HUES64 (cell line): ENCODE measurements at regions not wholly inside any gene's neighbourhood (a gene's known extent, or its start where the extent isn't known, plus 50 kb on each side); places are given as distances from the start of the nearest gene placed in this dataset.
"Not testable (repeated sequence)": the region's sequence is repeated elsewhere in the genome, so short reads cannot be mapped to it uniquely, and the experiment has no call there.

Experiments used
- H3K27ac ChIP-seq: 2 replicates; pipeline ENCODE4 v1.7.0; 2013; ENCODE audit warnings: low read depth, low read length, inconsistent platforms
- H3K27me3 ChIP-seq: 2 replicates; pipeline ENCODE4 v1.6.1; 2013; ENCODE audit warnings: mild to moderate bottlenecking, low read length; ENCODE audit not compliant: insufficient read depth
- H3K36me3 ChIP-seq: 2 replicates; pipeline ENCODE4 v1.6.1; 2013; ENCODE audit warnings: mild to moderate bottlenecking, low read length; ENCODE audit not compliant: insufficient read depth
- H3K4me1 ChIP-seq: 2 replicates; pipeline ENCODE4 v1.6.1; 2013; ENCODE audit warnings: mild to moderate bottlenecking, low read length, moderate library complexity; ENCODE audit not compliant: insufficient read depth
- H3K4me3 ChIP-seq: 2 replicates; pipeline ENCODE4 v1.5.1; 2013; ENCODE audit warnings: mild to moderate bottlenecking, low read length, moderate library complexity
- H3K9ac ChIP-seq: 2 replicates; pipeline ENCODE4 v1.6.1; 2013; ENCODE audit warnings: mild to moderate bottlenecking, low read depth, low read length
- H3K9me3 ChIP-seq: 2 replicates; pipeline ENCODE4 v1.6.1; 2013; ENCODE audit warnings: low read depth, low read length; ENCODE audit not compliant: insufficient read depth
- WGBS: fragments of 150-250, 120-280 bp; methylation state at CpG from one replicate; pipeline ENCODE4 v1.1.7; 2013; ENCODE audit warnings: missing lambda C conversion rate; 5-methylcytosine and 5-hydroxymethylcytosine counted together

DNA sequence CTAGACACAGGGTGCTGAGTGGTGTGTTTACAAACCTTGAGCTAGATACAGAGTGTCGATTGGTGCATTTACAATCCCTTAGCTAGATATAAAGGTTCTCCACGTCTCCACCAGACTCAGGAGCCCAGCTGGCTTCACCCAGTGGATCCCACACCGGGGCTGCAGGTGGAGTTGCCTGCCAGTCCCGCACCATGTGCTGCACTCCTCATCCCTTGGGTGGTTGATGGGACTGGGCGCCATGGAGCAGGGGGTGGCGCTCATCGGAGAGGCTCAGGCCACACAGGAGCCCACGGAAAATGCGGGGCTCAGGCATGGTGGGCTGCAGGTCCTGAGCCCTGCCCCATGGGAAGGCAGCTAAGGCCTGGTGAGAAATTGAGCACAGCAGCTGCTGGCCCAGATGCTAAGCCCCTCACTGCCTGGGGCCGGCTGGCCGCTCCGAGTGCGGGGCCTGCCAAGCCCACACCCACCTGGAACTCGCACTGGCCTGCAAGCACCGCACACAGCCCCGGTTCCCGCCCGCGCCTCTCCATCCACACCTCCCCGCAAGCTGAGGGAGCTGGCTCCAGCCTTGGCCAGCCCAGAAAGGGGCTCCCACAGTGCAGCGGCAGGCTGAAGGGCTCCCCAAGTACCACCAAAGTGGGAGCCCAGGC lies 418.4 kb downstream of the KIF20B start:
- 94% methylated on average over 21 of the region's 21 CpGs for WGBS
- H3K4me3 ChIP-seq, H3K36me3 ChIP-seq, H3K9ac ChIP-seq, H3K27me3 ChIP-seq, H3K9me3 ChIP-seq, H3K27ac ChIP-seq, H3K4me1 ChIP-seq: not testable (repeated sequence)

DNA sequence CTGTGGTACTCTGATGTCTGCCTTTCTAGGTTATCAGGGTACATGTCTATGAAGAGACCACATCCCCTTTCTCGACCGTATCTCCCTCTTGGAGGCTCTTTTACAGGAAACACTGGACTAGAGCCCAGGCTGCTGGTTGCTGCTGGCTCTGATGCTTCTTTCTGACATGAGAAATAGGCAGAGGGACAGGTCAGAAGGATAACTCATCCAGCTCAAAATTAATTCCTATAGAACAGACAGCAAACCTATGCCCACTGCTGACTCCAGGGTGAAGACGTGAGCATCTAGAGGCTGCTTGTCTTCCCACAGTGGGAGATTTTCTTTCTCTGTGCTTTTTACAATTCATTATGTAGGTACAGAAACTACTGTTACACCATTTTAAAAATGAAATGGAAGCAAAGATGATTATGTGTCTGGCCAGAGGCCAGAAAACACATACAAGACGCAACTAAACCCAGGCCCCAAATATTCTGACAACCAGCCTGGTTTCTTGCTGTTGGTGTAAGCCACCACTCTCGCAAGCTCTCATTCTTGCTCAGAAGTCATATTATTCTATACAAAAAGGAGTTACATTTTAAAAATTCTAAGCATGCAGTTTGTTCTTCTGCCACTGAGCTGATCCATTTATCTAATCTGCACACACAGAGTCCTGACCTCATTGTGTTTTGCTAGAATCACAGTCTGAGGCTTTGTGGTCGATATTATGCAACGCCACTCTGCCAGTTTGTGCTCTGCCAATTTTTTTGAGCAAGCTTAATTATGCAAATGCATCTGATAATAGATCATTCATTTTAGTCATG lies 424.3 kb downstream of the KIF20B start:
- Histone ChIP-seq H3K4me1 (no peaks in the 10 kb centered on the region), H3K4me3 (no peak overlapping the region), H3K27ac (no peak overlapping the region), H3K36me3 (no peaks in the 10 kb centered on the region), H3K9ac (no peak overlapping the region), H3K9me3 (no peaks in the 10 kb centered on the region), H3K27me3 (no peaks in the 10 kb centered on the region)
- 97% methylated on average over 7 of the region's 7 CpGs for WGBS

DNA sequence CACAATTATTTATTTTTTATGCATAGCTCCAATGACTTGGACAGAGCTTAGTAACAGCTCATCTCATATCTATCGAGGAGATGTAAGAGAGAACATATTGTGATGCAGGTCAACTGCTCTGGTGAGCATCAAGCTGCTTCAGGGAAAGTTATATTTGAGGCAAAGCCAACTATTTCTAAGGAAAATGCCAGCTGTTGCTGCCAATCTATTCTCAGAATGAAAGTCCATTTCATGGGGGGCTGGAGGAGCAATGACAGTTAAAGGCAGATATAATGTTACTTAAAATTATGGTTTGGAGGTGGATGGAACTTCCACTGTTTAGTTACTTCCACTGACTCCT lies 424.8 kb downstream of the KIF20B start:
- H3K9ac ChIP-seq: no peak overlapping the region
- WGBS: 93% methylated on average over 1 of the region's 1 CpG

DNA sequence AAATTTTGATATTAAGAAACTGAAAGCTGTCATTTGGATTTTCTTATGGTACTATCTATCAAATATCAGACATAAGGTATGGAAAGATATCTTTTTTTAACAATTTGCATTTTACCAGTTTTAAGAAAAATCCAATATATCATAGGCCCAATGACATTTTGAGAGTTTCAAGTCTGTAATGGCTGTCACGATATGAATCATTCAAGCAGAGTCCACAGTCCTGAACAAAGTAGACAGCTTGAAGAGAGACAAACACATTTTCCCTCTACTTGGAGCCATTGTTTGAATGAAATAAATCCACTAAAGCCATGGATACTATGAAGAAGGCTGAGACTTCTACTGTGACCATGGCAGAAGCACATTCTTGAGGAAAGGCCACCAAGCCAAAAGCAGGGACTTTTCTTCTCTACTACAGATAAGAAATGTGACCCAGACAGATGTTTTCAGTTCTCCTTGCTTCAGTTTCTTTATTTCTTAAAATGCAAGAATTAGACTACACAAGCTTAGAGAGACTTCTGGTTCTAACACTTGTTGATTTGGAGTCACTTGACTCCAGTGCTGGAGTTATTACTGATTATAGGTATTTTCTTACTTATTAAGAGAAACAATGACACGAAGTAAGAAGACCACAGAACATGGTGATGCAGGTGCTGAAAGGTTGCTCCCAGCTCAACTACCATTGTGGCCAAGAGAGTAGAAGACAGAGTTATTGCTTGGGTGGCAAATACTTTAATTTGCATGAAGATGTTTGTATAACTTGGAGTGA lies 429.1 kb downstream of the KIF20B start:
- Histone ChIP-seq H3K4me1 (no peaks in the 10 kb centered on the region), H3K27me3 (no peaks in the 10 kb centered on the region), H3K9me3 (peaks cover 34% of the 10 kb centered on the region), H3K27ac (no peak overlapping the region), H3K4me3 (no peak overlapping the region), H3K36me3 (no peaks in the 10 kb centered on the region), H3K9ac (no peak overlapping the region)
- WGBS: 98% methylated on average over 2 of the region's 2 CpGs

More for the DNA sequence above, 424.8 kb downstream of the KIF20B start:
- H3K27ac ChIP-seq: no peak overlapping the region
- H3K4me1 ChIP-seq: no peaks in the 10 kb centered on the region
- no peak overlapping the region for H3K4me3 ChIP-seq
- no peaks in the 10 kb centered on the region for H3K27me3 ChIP-seq
- 0 out of 2 replicates have a peak, but pooled peaks cover 3% of the 10 kb centered on the region for H3K9me3 ChIP-seq
- H3K36me3 ChIP-seq: no peaks in the 10 kb centered on the region

DNA sequence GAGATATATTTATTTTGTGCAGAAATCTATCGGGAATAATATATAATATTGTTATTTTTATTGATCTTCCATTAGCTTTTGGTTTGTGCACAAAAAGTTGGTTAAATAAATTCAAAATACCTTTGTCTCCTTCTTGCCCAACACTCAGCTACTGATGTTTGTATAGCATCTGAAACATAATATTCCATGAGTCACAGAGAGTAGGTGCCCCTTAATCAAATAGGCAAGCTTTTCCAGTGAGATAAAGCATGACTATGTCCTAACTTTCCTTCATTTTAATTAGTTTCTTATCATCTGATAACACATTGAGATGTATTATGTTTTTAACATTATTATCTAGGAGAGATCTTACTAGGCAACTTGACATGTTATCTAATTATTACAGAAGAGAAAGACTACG lies 432.2 kb downstream of the KIF20B start:
- Histone ChIP-seq H3K9ac (no peak overlapping the region), H3K27me3 (no peaks in the 10 kb centered on the region), H3K27ac (no peak overlapping the region), H3K4me1 (no peaks in the 10 kb centered on the region), H3K36me3 (no peaks in the 10 kb centered on the region), H3K4me3 (no peak overlapping the region), H3K9me3 (peaks cover 64% of the 10 kb centered on the region)
- WGBS: no CpG with 5 or more reads among the region's 2 CpGs

DNA sequence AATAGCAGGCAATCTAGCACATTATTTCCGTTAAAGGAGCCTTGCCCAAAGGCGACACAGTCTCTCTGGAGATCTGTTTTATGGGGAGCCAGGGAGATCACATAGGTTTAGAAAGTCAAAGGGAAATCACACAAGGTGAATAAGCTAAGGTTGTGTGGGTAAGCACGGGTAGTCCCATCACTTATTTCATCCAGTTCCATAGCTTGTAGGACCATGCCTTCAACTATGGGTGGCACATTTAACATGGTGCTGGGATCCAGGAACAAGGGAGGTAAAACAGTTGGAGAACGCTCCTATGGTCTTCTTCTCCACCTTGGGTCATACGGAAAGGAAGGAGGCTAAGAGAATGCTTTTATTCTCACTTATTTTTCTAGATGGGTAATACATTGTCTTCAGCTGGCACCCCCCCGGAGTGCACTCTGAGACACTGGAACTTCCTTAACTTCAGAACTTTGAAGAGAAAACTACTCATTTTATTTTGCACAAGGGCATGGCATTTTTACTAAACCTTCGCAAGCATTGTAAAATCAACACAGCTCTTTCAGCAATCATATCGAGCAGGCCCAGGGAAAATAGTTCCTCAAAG lies 435.4 kb downstream of the KIF20B start:
- Histone ChIP-seq H3K27me3 (no peaks in the 10 kb centered on the region), H3K4me1 (no peaks in the 10 kb centered on the region), H3K36me3 (no peaks in the 10 kb centered on the region), H3K4me3 (no peak overlapping the region), H3K9me3 (peaks cover 57% of the 10 kb centered on the region), H3K9ac (no peak overlapping the region), H3K27ac (no peak overlapping the region)
- WGBS: 84% methylated on average over 8 of the region's 8 CpGs

DNA sequence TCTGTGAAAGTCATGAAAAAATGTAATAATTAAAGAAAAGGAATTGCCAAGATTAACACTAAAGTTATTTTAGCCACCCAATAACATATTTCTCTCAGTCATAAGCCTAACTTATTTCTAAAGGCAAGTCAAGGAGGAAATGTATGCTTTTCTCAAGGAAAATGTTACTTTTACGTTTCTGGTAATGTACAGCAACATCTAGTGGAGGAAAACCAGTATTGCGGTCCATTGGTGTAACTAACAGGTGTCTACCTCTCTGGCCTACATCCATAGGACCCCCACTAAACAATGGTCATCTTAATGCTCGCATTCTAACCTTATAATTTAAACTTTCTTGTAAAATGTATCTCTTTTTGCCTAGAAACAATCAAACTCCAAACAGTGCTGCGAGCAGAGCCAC lies 437.5 kb downstream of the KIF20B start:
- Histone ChIP-seq H3K4me1 (no peaks in the 10 kb centered on the region), H3K9me3 (peaks cover 46% of the 10 kb centered on the region), H3K36me3 (no peaks in the 10 kb centered on the region), H3K27ac (no peak overlapping the region), H3K27me3 (no peaks in the 10 kb centered on the region), H3K9ac (no peak overlapping the region), H3K4me3 (no peak overlapping the region)
- WGBS: 88% methylated on average over 4 of the region's 4 CpGs

DNA sequence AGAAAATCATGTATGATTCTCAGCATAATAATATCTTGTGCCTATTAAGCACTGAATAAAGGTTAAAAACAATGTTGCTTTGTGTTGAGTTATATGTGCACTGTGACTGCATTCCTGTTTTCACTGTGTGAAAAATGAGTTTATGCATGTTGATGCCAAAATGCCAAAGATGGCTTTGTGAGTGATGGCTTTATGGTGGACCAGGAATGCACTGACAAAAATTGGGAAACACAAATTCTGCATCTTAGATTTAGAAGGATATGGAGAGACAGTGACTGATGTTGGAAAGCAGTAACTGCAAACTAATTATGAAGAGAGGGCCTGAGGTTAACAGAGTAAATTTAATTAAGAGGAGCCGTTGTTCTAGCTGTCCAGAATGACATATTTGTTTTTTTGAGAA lies 440.4 kb downstream of the KIF20B start:
- Histone ChIP-seq H3K36me3 (no peaks in the 10 kb centered on the region), H3K9me3 (peaks cover 17% of the 10 kb centered on the region), H3K27ac (no peak overlapping the region), H3K9ac (no peak overlapping the region), H3K27me3 (no peaks in the 10 kb centered on the region), H3K4me3 (no peak overlapping the region), H3K4me1 (no peaks in the 10 kb centered on the region)
- WGBS: 87% methylated on average over 1 of the region's 1 CpG

DNA sequence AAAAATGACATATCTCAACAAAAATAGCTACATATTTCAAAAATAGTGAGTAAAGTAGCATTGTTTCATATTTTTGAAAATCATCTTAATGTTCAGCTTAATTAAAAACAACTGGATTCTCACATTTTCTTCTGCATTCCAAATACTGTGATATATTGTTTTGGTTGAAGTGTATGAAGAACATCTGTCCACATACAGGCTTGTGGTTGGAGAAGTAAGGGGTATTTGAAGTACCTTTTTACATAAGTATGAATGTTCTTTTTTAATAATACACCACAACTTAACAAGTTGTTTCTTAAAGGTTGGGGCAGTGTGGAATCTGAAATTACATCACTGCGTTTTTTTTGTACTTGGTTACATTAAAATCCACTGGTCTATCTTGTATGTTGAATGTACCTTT lies 442.5 kb downstream of the KIF20B start:
- WGBS: 100% methylated on average over 1 of the region's 1 CpG
- no peaks in the 10 kb centered on the region for H3K9me3 ChIP-seq
- no peaks in the 10 kb centered on the region for H3K4me1 ChIP-seq

DNA sequence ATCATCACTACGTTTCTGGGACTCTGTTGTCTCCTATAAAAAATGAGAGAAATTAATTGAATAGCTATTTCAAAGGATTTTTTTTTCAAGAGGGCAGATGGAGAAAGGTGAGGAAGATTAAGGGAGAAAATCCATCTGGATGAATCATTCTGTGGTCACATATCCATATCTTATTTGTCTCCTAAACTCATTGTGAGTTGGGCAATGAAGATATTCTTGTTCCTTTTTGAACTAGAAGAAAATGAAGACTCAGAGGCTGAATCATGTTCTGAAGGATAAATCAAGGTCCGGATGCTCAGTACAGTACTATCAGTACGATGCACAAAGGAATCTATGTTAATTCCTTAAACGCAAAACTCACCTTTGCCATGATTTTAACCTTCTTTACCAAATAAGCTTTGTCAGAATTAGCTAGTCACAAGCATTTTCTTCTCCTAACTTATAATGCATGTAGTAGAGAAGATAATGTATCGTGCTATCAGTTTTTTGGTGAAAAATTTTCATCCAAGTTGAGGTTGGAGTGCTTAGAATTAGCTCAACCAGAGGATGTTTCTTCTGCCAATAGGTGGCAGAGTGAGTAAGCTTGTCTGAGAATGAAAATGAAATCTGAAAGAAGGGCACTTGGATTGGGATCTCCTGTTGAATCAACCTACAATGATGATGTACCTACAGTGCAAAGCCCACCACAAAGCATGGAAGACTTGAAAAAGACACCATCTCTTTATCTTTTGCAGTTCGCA lies 446.9 kb downstream of the KIF20B start:
- WGBS: 92% methylated on average over 5 of the region's 6 CpGs

More for the DNA sequence above, 442.5 kb downstream of the KIF20B start:
- no peak overlapping the region for H3K4me3 ChIP-seq
- no peaks in the 10 kb centered on the region for H3K27me3 ChIP-seq
- H3K36me3 ChIP-seq: no peaks in the 10 kb centered on the region
- H3K27ac ChIP-seq: no peak overlapping the region
- no peak overlapping the region for H3K9ac ChIP-seq

More for the DNA sequence above, 446.9 kb downstream of the KIF20B start:
- Histone ChIP-seq H3K9ac (no peak overlapping the region), H3K27me3 (no peaks in the 10 kb centered on the region), H3K4me1 (no peaks in the 10 kb centered on the region), H3K36me3 (no peaks in the 10 kb centered on the region), H3K9me3 (no peaks in the 10 kb centered on the region), H3K27ac (no peak overlapping the region), H3K4me3 (no peak overlapping the region)
